ENCODE measurements at regions not wholly inside any gene's neighbourhood (a gene's known extent, or its start where the extent isn't known, plus 50 kb on each side); places are given as distances from the start of the nearest gene placed in this dataset.
"Not testable (repeated sequence)": the region's sequence is repeated elsewhere in the genome, so short reads cannot be mapped to it uniquely, and the experiment has no call there.

DNA sequence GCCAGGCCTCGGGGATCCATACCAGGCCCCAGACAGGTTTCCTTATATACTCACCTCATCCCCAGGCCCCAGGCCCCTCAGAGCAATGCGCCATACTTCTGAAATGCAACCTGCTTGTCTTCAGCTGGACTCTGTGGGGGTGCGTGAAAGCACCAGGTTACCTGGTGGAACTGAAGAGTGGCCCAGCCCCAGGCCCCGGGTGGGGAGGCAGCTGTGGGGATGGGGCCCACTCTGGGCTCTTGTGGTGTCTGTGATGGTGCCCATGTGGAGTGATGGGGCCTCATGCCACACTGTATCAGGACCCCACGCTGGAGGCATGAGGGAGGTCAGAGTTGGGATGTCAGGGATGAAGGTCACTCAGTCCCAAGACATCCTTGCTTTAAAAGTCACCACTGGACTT lies 999.0 kb downstream of the BRD1 start:
- DNase-seq = no peak

DNA sequence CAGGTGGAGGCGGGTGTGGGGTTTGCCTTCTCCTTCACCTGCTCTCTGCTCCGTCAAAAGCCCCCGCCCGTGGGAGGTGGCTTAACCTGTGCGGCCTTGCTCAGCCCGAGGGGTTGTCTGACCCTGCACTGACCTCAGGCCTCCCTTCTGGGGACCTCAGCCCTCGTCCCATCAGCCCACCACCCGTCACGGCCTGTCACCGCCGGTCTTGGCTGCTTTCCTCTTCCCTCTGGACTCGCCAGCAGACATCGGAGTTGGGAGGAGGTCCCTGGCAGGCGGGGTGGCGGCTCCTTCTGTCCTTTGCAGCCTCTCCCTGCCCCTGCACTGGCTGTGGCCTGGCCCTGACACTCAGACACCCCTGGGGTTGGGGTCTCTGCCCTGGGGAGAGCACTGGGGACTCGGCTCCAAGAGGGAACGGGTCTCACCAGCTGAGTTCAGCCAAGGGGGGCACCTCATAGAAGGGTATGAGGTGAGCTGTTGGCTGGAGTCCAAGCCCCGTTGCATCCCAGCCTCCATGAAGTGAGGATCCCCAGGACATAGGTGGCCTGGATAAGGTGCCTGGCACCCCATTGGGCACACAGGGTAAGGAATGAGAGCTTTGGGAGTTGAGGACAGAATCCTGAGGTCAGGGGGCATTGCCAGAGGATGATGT lies 999.6 kb downstream of the BRD1 start:
- no peak for DNase-seq

DNA sequence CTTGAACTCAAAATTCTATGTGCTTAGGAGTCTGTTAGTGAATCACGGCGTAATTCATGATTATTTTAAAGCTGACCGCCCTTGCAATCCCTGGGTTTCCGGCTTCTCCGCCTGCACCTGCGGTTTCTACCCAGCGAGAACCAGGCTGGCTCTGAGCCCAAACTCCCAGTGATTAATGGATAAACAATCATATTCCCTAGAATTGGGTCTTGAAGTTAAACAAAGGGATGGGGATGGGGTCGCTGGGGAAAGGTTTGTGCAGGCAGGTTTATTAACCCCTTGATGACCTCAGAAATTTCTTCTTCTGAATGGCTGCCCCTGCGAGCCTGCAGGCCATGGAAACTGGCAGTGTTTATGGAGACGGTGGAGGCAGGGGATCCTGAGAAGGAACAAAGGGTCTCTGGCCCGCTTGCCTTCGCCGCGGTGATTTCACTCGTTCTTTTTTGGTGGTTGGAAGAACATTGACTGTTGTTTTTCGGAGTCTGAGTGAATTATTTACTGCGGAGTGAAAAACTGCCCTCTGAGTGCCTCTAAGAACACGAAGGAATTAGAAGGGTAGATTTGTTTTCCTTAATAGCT lies 1000.3 kb downstream of the BRD1 start:
- DNase-seq = no peak

DNA sequence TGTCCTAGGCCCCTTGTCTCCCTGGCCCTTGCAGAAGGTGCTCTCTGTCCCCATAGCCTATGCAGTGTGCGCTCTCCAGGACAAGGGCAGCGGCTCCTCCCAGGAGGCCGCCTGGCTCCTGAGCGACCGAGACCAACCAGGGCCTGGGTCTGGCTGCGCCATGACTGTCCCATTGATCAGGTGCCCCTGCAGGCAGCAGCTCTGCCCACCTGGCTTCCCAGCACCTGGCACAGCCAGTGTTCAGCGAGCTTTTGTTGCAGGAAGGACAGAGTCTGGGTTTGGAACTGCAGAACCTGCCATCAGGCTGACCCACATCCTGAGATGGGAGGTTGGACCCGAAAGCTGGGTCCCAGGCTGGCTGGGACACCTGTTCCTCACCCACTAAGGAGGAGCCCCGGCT lies 1001.1 kb downstream of the BRD1 start:
- no peak for DNase-seq

DNA sequence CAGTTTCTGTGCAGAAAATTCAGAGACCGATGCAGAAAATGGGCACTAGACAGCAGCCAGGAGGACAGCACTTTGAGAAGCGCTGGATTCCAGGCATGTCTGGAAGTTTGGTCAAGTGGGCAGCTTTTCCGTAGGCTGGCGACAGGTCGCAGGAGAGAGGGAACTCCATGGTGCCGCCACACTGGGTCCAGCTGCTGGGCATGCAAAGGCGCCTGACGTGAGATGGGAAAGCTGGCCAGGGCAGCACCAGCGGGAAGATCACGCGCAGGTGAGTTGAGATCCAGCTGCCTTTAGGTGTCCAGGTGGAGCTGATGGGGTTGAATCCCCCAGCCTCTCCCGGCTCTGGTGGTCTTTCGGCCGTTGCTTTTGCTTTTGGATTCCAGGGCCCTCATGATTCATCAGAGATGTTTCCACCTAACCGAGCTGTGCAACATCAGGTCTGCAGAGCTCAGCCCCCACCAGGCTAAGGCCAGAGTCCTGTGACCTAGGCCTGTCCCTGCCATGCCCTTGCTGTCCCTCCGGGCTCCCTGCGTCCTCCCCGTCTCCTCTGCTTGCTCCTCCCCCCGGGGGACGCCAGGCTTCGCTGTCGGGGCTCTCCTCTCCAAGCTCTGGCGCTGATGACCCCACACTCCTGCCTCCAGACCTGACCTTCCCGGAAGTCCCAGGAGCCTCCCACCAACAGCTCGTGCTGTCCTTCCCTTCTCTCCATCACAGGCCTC lies 1001.7 kb downstream of the BRD1 start:
- DNase-seq = no peak

DNA sequence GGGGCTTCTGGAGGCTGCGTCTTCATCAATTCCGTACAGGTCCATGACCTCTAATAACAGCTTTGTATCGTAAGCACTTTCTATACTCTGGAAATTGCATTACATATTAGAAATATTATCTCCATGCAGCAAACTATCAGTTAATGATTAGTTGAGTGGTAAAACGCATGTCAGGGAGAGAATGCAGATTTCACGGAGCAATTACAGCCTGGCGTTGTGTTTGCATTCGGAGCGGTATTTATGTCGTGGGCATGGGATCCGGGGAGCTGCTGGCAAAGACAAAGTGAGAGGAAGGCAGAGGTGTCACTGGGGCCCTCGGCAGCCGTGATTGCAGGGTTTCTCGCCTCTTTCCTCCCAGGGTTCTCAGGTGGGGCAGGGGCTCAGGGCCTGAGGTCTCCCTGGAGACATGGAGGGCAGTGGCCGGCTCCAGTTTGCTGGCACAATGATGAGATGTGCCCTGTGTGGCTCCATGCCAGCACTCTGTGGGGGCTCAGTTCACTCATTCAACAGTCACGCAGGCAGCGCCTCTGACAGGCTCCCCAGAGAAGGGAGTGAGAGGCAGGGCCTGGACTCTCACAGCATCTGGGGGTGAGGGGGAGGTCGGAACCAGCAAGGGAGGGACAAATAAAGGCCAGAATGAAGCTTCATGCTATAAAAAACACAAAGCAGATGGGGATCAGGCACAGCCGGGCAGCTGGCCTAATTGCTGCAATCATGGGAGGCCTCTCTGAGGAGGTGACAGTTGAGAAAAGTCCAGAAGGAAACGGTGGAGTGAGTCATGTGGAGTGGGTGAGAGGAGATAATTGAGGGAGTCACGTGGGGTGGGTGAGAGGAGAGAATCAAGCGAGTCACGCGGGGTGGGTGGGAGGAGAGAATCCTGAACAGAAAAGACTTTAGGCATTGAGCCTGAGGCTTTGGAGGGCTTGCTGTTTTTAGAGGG lies 1002.7 kb downstream of the BRD1 start:
- no peak for DNase-seq

DNA sequence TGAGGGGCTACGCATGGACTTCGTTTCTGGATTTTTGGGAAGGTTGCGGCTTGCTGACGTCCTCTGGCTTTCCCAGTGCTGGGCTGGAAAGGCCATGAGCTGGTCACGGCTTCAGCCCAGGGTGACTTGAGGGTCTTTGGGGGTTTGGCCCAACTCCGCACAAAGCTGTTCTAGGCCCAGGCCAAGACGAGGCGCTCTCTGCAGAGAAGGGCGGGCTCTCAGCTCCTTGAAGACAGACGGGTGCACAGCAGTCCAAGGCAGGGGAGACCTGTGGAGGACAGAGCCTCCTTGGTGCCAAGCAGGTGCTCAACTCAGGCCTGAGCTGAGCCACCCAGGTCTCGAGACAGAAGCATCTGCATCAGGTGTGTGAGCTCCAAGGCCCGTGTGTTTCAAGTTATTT lies 1003.7 kb downstream of the BRD1 start:
- DNase-seq = no peak

DNA sequence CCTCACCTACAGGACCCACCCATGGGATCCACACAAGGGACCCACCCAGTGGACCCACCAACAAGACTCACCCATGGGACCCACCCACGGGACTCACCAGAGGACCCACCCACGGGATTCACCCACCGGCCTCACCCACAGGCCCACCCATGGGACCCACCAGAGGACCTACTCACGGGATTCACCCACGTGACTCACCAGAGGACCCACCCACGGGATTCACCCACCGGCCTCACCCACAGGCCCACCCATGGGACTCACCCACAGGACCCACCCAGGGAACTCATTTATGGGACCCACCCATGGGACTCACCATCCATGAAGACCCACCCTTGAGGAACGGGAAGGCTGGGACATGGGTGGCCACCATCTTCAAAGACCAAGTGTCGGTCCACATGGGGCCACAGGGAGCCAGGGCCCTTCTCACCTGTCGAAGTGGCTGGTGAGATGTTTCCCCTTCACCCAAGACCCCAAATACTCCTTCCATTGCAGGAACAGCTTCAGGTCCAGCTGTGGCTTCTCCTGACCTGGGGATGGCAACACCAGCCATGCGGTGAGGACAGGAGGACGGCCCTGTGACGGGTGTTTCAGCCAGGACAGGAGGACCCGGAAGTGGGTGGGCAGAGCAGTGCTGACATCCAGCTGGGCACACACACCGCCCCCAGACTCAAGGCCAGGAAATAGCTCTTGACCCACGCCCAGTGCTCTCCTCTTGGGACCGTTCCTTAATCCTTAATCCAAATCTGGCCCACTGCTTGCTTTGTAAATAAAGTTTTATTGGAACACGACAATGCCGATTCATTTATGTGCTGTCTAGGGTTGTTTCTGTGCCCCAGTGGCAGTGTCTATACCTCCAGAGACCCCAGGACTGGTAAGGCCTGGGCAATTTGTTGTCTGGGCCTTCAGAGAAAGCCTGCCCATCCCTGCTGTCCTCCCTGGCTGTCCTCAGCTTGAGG lies 1005.1 kb downstream of the BRD1 start:
- no peak for DNase-seq

DNA sequence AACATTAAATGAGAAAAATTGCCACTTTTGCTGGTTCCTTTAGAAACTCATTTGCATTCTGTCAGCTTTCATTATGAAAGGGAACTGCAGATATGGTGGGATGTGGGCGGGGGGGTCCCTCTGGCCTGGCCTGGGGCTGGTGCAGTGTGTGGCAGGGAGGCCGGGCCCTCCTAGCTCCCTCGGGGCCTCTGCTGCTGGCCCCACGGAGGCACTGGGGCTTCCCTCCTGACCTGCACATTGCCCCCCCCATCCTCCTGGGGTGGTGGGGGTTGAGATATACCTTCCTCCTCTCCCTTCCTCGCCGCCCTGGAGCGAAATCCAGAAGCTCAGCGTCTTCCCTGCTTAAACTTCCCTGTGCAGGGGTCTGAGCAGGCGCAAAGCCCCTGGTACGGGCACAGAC lies 1005.9 kb downstream of the BRD1 start:
- DNase-seq = no peak

DNA sequence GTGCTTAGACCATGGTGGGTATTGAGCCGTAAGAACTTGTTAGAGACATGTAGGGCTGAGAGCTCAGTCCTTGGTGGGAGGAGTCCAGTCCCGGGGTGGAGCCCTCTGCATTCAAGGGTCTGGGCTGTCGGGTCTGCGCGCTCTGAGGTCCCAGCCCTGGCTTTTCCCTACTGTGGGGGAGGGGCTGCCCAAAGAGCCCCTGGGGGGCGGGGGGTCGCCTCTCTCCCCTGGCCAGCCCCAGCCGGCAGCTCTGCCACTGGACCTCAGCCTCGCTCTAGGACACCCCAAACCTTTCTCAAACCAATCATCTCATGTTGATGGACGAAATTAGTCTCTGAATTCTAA lies 1006.4 kb downstream of the BRD1 start:
- no peak for DNase-seq

DNA sequence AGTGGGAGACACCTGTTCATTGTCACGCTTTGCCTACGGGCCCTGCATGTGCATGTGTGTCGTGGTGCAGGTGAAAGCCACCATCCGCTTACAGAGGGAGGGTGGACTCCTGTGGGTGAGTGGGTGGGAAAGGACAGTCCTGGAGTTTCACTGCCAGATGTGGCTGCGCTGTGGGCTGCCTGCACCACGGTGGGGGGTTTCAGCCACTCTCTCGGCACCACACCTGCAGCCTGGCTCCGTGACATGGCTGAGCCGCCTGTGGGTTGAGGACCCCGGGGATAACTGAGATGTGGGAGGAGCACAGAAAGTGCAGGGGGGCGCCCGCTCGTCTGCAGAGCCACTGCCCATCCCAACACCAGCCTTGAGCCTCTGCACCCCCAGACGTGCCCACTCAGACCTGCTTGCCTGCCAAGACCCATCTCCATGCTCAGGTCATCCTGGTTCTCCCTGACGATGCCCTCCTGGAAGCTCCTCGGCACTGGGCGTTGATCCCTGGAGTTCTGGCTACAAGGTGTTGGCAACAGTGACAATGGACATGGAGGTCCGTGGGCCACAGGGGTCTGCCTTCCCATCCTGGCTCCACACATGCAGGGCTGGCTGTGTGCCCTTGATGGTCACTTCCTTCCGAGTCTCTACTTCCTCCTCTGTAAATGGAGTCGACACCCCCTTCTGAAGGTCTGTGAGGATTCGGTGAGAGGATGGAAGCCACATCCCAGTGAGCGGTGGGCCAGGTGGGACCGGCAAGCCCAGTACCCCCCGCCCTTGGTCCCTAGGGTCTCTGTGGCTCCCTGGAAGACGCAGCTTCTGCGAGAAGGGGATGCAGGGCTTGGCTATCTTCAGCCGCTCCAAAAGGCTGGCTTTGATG lies 1007.0 kb downstream of the BRD1 start:
- no peak for DNase-seq

DNA sequence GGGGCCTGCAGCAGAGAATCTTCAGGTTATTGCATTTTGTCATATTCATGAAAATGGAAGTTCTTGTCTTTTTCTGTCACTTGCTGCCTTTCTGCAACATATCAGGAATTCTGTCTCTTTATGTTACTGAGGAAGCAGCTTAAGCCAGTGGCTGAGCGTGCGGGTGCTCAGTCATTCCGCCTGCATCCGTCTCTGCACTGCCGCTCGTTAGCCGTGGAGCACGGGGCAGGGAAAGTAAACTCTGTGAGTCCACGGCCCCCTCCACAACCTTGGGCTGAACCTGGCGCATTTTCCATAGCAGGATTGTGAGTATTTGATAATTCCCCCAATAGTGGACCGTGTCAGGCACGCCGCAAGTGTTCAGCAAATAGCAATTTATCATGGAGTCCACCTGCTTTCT lies 1007.7 kb downstream of the BRD1 start:
- DNase-seq = no peak

DNA sequence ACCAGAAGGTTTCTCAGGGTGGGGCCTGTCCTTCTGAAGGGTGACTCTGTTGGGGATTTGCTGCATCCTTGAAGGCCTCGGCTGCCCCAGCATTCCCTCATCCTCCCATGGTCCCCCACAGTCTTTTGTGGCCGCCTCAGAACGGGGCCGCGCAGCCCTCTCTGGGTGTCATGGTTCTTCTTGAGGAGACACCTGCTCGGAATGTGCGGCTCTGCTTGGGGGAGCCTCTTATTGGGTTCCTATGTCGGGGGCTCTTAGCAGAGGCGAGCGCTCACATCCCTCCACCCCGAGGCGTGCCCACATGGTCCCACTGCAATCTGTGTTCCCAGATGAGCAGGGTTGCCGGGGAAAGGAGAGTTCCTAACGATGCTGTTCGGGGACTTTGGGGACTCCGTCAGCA lies 1008.4 kb downstream of the BRD1 start:
- no peak for DNase-seq

DNA sequence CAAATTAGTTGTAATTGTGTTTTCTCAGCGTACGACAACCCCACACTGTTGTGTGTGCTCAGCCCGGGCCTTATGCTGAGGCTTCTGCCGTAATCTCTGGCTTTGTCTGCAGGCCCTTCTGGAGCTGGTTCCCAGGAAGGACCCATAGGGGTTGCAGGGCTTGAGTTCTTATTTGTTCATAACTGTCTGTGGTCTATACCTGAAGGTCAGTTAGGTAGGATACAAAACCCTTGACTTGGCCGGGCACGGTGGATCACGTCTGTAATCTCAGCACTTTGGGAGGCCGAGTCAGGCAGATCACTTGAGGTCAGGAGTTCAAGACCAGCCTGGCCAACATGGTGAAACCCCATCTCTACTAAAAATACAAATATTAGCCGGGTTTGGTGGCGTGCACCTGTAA lies 1010.2 kb downstream of the BRD1 start:
- not testable (repeated sequence) for DNase-seq

DNA sequence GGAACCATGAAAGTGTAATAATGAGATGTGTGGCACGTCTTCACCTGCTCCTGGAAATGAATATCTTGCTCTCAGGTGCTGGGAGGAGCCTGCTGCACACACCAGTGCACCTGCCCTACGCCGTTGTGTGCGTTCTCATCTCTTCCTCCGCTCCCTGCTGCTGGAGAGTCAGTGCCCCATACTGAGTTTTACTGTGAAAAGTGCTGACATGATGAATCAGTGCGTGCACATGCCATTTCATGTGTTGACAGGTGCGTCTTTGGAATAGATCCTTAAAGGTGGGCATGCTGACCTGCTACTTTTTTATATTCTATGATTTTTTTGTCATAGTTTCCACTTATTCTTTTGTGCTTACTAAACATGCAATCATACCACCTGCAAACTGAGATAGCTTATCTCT lies 1015.8 kb downstream of the BRD1 start:
- DNase-seq = no peak

DNA sequence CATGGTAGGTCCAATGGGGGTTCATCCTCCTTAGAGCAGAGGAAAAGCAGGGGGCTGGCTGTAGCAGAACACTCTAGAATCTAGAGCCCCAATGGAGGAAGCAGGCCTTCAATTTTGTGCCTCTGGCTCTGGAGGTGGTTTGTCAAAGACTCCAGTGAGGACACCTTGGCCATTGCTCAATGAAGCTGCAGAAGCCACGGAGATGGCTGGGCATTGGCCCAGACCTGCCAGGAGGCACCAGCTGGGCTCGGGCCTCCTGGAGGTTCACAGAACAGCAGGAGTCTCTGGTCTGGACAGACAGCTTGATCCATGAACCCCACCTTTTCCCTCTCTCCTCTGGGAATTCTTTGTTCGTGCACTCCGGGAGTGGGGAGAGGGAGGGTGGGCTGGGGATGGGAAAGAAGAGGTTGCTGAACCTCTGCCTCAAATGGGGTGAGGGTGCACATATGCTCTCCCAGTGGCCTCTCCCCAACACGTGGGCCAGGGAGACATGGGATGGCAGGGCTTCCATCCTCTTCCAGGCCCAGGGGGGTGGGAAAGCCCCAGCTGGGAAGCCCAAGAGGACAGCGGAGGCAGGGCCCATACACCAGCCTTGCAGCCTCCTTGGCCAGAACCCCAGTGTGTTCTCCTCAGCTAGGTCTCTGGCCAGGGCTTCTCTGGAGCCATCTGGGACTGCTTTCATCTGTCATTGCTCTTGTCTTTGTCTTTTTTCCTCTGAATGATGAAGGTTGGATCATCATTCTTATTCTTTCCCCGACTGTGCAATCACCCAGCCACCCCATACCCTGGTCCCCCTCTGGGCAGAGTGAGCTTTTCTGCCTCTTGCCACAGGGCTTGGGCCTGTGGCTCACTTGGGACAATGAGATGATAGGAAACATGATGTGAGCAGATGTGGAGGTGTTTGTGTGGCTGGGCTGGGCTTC lies 1019.4 kb downstream of the BRD1 start:
- no peak for DNase-seq

DNA sequence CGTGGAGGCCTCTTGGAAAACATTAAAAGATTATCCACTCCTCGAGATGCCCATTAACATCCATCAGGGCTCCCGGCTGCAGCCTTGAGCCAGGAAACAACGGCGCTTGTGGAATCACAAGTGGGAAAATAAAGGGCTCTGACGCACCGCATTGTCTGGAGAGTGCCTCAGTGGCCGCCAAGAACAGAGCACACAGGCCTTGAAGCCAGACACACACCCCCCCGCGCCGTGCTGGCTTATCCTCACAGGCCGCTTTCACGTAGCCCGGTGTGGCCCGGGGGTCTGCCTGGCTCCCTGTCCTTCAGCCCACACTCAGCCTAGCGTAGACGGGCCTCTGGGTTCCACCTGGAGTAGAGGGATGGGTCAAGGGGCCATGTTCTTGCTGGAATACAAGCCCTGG lies 1020.5 kb downstream of the BRD1 start:
- no peak for DNase-seq

DNA sequence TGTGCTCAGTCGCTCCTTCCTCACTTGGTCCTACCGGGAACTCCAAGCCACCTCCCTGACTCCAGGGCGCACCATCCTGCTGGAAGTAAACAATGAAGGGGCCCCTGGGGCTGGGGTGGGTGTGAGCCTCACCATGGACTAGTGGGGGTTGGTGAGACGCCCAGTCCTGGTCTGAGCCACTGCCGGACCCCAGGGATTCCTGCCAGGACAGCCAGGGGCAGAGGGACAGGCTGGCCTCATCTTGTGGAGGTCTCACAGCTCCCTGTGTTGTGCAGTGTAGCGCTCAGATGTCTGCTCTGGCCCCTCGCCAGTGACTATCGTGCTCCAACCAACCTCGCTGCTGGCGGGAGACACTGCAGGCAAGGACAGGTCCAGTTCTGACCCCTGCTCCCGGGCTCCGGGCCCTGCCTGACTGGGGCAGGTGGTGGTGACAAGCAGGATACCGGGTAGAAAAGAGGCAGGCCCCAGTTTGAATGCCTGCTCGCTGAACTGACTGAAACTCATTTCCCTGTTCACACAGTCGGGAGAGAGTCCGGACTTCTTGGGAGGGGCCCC lies 1021.4 kb downstream of the BRD1 start:
- no peak for DNase-seq

DNA sequence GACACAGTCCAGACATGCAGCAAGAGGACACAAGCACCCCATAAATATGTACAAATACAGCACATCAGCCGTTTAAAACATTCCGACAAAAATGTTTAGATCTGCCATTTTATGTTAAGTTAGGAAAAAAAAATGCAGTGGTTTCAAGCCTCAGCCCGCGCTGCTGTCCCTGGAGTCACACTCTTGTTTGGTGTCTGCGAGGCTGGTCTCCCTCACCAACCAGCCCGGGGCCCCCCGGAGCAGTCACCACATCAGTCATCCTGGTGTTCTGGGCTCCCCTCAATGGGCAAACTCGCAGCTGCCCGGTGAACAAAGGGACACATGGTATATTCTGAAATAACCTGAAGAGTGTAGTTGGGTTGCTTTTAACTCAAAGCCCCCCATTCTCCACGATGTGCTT lies 1022.2 kb downstream of the BRD1 start:
- DNase-seq = no peak

DNA sequence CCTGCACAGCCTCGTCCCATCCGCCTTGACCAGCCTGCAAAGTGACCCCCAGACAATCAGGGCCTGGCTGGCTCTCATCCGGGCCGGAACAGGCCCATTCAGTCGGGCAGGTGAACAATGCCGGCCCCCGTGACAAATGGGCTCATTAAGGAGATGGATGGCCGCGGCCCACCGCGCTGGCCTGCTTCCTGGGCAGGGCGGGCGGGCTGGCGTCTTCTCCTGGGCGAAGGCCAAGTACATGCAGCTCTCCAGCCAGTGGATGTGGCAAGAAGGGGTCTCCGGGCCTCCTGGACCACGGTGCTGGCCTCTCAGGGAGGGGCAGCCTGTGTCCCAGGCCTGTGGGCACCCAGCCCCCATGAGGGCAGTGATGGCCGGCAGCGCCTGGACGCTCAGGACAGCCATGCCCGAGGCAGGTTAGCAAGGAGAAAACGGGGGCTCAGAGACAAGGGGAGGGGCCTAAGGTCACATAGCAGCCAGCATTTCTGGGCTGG lies 1022.8 kb downstream of the BRD1 start:
- no peak for DNase-seq
